DOHH2 (cell line): ENCODE measurements at regions not wholly inside any gene's neighbourhood (a gene's known extent, or its start where the extent isn't known, plus 50 kb on each side); places are given as distances from the start of the nearest gene placed in this dataset.

Experiments used
- H3F3A ChIP-seq: fragments of 200-600 bp; sonication (generic), shearing (Covaris generic); 2 replicates; pipeline ENCODE4 v1.6.0; 2016; ENCODE audit warnings: antibody characterized with exemption, mild to moderate bottlenecking; ENCODE audit not compliant: control insufficient read depth, insufficient read depth
- H3K27ac ChIP-seq: fragments of 200-600 bp; sonication (generic); 2 replicates; pipeline ENCODE4 v1.5.1; 2014; ENCODE audit warnings: low read depth, mild to moderate bottlenecking, low read length, moderate library complexity
- H3K27me3 ChIP-seq: fragments of 200-600 bp; sonication (generic); 2 replicates; pipeline ENCODE4 v1.6.1; 2014; ENCODE audit warnings: mild to moderate bottlenecking, low read length, mixed read lengths; ENCODE audit not compliant: control insufficient read depth
- H3K36me3 ChIP-seq: fragments of 200-600 bp; sonication (generic); 2 replicates; pipeline ENCODE4 v1.6.1; 2014; ENCODE audit warnings: mild to moderate bottlenecking, low read length, moderate library complexity, mixed read lengths; ENCODE audit not compliant: control insufficient read depth
- H3K4me1 ChIP-seq: fragments of 200-600 bp; sonication (generic); 2 replicates; pipeline ENCODE4 v1.6.1; 2014; ENCODE audit warnings: mild to moderate bottlenecking, low read length, mixed read lengths; ENCODE audit not compliant: control insufficient read depth
- H3K4me2 ChIP-seq: fragments of 200-600 bp; sonication (generic); 2 replicates; pipeline ENCODE4 v1.6.0; 2014; ENCODE audit warnings: mild to moderate bottlenecking, low read length, moderate library complexity
- H3K4me3 ChIP-seq: fragments of 200-600 bp; sonication (generic); 2 replicates; pipeline ENCODE4 v1.5.1; 2014; ENCODE audit warnings: mild to moderate bottlenecking, low read length, mixed read lengths
- H3K79me2 ChIP-seq: fragments of 200-600 bp; sonication (generic); 2 replicates; pipeline ENCODE4 v1.6.1; 2014; ENCODE audit warnings: mild to moderate bottlenecking, low read length, mixed read lengths; ENCODE audit not compliant: control insufficient read depth
- H3K9me2 ChIP-seq: fragments of 200-600 bp; sonication (generic); replicated peaks from 2 replicates; pipeline ENCODE4 v1.6.1; 2014; ENCODE audit warnings: mild to moderate bottlenecking, low read length, mixed read lengths; ENCODE audit not compliant: control insufficient read depth
- H3K9me3 ChIP-seq: fragments of 200-600 bp; sonication (generic); 2 replicates; pipeline ENCODE4 v1.6.1; 2014; ENCODE audit warnings: antibody characterized with exemption, low read length, mixed read lengths; ENCODE audit not compliant: control insufficient read depth, insufficient read depth
- H4K20me1 ChIP-seq: fragments of 200-600 bp; sonication (generic); 2 replicates; pipeline ENCODE4 v1.6.0; 2014; ENCODE audit warnings: low read depth, mild to moderate bottlenecking, antibody characterized with exemption, low read length, moderate library complexity; ENCODE audit not compliant: control insufficient read depth, insufficient read depth
- CTCF ChIP-seq: fragments of 200-600 bp; sonication (generic); IDR thresholded peaks from one replicate; pipeline ENCODE4 v1.5.1; 2014; ENCODE audit warnings: antibody characterized with exemption, mild to moderate bottlenecking, low read depth, low read length; ENCODE audit not compliant: poor library complexity, severe bottlenecking
- EZH2phosphoT487 ChIP-seq: fragments of 200-600 bp; sonication (generic); IDR thresholded peaks from 2 replicates; pipeline ENCODE4 v1.6.1; 2017; ENCODE audit warnings: borderline replicate concordance, mild to moderate bottlenecking, antibody characterized with exemption, low read length, moderate library complexity, mixed read lengths

- TF ChIP-seq CTCF (no peak), EZH2phosphoT487 (no peak)
- Histone ChIP-seq H3K9me3 (no peaks in the 10 kb centered on the region), H3K4me2 (no peak overlapping the region), H3K9me2 (no peaks in the 10 kb centered on the region), H3K27me3 (no peaks in the 10 kb centered on the region), H3F3A (no peaks in the 10 kb centered on the region), H3K27ac (no peak overlapping the region), H3K36me3 (no peaks in the 10 kb centered on the region), H4K20me1 (no peaks in the 10 kb centered on the region), H3K4me3 (no peak overlapping the region), H3K79me2 (no peaks in the 10 kb centered on the region), H3K4me1 (no peaks in the 10 kb centered on the region)
Measured at GRCh38 chr4:59222221-59222620, 1977.9 kb upstream of the ADGRL3 start.

GRCh38 chr4:59223292-59223941 lies 1976.7 kb upstream of the ADGRL3 start:
- Histone ChIP-seq H3F3A (no peaks in the 10 kb centered on the region), H3K27ac (no peak overlapping the region), H3K4me2 (no peak overlapping the region), H3K36me3 (no peaks in the 10 kb centered on the region), H3K4me1 (no peaks in the 10 kb centered on the region), H3K9me2 (no peaks in the 10 kb centered on the region), H3K27me3 (no peaks in the 10 kb centered on the region), H3K9me3 (no peaks in the 10 kb centered on the region), H3K79me2 (no peaks in the 10 kb centered on the region), H3K4me3 (no peak overlapping the region), H4K20me1 (no peaks in the 10 kb centered on the region)
- no peak for TF ChIP-seq CTCF
- no peak for TF ChIP-seq EZH2phosphoT487

- H3K4me2 ChIP-seq = no peak overlapping the region
- no peak overlapping the region for H3K4me3 ChIP-seq
- H3K27me3 ChIP-seq = no peaks in the 10 kb centered on the region
- H3K9me2 ChIP-seq = no peaks in the 10 kb centered on the region
- no peaks in the 10 kb centered on the region for H3F3A ChIP-seq
- no peaks in the 10 kb centered on the region for H4K20me1 ChIP-seq
- H3K9me3 ChIP-seq = no peaks in the 10 kb centered on the region; the same call in 1 of the 2 replicates
- no peaks in the 10 kb centered on the region for H3K79me2 ChIP-seq
- no peaks in the 10 kb centered on the region for H3K36me3 ChIP-seq
- no peak overlapping the region for H3K27ac ChIP-seq
- TF ChIP-seq CTCF (no peak), EZH2phosphoT487 (no peak)
- H3K4me1 ChIP-seq = no peaks in the 10 kb centered on the region
Measured at GRCh38 chr4:59238212-59238611, 1961.9 kb upstream of the ADGRL3 start.
